GM18508 (cell line): ENCODE measurements at regions not wholly inside any gene's neighbourhood (a gene's known extent, or its start where the extent isn't known, plus 50 kb on each side); places are given as distances from the start of the nearest gene placed in this dataset.
"Not testable (repeated sequence)": the region's sequence is repeated elsewhere in the genome, so short reads cannot be mapped to it uniquely, and the experiment has no call there.

ENCODE experiments used
- ATAC-seq: cut with Tn5 transposase; IDR thresholded peaks from one replicate; pipeline ENCODE4 v1.9.1; 2021; ENCODE audit warnings: moderate number of reproducible peaks; ENCODE audit not compliant: insufficient read depth, unreplicated experiment

DNA sequence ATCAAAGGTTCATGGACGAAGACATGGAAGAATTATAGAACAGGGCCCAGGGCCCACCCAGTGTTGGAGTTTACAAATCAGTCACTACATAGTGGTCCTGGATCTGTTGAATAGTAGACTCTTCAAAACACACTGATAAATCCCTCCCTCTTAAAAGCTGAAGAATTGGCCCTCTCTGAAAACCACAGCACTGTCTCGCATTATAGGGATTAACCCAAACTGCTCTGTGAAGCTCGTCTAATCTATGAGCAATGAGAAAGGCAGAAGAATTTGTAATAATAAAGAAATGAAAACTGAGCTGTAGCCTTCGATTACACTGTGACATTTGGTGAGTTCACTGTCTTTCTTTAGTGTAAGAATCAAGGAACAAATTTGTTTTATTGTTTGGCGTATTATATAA, 92.5 kb upstream of the ZFP42 start:
- ATAC-seq, result no peak

DNA sequence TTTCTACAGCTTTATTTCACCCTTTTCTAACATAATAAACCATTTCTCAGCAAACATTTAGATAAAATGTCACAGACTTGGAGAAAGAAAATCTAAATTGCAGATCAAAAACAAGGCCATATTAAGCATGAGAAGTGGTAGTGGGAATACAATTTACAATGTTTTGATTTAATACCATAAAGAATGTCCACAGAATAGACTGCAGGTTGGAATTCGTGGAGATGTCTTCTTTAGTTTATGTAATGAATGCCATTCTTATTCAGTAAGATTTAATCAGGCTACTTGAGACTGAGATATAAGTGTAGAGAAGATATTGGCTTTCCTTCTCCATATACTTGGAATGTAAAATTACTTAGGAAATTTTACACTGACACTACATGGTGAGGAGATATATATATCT, 91.9 kb upstream of the ZFP42 start:
- no peak for ATAC-seq

DNA sequence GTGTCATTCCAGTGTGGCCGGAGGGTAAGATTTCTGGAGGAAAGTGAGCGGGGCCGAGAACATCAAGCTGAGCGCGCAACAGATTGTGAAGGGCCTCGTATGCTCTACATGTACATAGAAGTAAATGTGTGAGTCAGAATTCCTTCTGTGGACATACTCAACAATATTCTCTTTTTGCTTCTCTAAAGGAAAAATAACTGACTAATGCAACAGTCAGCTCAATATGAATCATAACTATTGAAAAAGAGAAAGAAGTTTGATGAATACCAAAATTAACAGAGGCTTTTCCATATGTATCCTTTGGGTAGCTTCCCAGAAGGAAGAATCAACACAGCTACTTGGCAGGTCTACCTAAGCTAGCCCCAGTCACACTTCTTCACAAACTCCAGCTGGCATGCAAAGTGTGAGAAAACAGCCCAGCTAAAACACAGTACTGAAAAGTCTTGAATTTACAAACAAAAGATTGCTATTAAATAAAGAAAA, 87.5 kb upstream of the ZFP42 start:
- no peak for ATAC-seq

DNA sequence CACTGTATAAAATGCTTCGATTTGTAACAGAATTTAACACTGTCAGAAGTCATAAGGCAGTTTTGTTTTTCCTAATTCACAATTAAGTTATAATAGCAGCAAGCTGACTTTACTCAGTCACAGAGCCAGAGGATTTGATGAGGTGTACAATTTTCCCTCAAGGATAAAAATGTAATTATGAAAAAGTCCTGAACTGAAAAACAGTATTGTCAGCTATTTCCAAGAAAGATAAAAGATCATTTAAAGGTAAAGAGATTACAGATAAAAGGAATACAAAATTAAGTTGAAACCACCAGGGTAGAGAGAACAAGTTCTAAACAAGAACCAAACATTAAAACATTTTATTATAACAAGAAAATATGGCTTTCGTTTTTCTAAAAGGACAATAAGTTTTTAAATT, 86.8 kb upstream of the ZFP42 start:
- ATAC-seq, result no peak

DNA sequence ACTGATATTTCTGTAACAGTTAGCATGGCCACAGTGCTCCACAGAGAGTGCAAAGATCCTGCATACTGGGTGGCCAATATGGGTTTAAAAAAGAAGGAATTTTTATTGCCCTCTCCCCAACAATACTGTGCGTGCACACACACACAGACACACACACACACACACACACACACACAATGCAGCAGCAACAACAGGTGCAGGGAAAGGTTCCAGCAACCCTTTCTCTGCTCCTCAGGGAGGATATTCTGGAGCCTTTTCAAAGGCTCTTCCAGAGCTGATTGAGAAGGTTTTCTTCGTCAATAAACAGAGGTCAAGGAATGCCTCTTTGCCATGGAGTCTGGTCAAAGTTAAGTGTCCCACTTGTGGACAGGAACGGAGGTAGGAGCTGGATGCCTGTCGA, 84.8 kb upstream of the ZFP42 start:
- ATAC-seq, result no peak

DNA sequence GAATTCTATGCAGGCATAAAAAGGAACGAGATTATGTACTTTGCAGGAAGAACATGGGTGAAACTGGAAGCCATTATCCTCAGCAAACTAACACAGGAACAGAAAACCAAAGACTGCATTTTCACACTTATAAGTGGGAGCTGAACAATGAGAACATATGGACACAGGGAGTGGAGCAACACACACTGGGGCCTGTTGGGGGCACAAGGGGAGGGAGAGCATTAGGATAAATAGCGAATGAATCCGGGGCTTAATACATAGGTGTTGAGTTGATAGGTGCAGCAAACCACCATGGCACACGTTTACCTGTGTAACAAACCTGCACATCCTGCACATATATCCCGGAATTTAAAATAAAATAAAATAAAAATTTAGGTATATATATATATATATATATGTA, 80.2 kb upstream of the ZFP42 start:
- ATAC-seq, result not testable (repeated sequence)

DNA sequence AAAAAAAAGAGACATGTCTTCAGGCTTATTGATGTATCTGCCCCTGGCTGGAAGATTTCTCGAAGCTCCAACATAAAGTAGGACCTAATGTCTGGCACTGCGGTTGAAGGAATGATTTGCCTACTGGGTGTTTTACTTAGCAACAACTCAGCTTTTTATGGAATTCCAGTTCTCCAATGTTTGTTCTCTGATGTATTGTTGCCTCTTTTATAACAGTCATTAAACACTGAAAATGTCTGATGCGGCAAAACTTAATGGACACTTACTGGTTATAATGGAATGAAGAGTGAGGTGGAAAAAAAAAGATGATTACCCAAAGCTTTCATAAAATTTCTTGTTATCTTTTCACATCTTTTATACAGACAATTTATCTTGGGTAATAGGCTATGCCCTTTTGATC, 75.6 kb upstream of the ZFP42 start:
- ATAC-seq, result no peak

DNA sequence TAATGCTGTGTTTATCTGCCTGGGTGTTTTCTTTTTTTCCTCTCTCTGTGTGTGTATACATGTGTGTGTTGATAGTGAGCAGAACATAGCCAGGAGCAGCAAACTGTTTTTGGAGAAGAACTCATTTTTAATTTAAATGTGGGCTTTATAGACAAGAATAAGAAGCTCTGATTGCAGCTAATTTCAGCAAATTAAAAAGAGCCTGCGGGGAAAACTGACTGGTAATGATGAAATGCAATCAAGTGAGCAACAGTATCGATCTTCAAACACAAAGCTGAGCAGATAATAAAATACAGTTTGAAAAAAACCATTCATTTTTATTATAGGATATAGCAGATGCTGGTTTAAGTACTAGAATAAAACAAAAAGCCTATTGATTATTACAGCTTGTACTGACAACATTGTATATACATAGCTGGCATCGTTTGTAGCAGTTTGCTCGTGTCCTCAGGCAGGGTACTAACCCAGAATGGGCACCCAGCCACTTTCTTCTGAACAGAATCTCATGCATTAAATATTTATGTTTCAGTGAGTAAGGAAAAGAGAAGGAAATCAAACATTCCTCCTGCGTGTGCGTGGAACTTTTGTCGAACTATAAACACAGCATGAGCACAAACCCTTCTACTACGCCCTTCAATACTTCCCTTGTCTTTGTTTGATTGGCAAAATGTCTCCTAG, 73.5 kb upstream of the ZFP42 start:
- no peak for ATAC-seq

DNA sequence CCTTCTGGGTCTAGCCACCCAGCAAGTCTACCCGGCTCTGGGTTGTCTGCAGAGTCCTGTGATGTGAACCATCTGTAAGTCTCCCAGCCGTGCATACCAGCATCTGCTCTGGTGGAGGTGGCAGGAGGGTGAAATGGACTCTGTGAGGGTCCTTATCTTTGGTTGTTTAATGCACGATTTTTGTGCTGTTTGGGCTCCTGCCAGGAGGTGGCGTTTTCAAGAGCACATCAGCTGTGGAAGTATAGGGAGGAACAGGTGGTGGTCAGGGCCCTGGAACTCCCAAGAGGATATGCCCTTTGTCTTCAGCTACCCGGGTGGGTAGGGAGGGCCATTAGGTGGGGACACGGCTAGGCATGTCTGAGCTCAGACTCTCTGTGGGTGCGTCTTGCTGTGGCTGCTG, 66.5 kb upstream of the ZFP42 start:
- no peak for ATAC-seq

DNA sequence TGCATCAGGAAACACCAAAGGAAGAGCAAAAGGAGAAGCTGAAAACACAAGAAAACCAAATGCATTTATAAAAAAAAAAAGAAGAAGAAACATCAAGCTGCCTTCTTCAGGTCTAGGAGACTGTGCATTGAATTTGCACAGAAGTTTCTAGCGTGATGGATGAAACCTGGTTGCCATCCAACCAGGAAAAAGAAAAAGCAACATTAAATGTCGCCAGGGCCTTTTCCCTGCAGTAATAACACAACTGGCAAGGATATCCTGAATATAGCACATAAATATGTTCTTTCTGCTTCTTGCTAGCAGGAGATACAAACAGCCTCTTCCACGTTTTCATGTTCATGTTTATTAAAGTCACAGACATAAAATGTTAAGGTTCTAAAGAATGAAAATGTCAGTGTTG, 60.8 kb upstream of the ZFP42 start:
- no peak for ATAC-seq

DNA sequence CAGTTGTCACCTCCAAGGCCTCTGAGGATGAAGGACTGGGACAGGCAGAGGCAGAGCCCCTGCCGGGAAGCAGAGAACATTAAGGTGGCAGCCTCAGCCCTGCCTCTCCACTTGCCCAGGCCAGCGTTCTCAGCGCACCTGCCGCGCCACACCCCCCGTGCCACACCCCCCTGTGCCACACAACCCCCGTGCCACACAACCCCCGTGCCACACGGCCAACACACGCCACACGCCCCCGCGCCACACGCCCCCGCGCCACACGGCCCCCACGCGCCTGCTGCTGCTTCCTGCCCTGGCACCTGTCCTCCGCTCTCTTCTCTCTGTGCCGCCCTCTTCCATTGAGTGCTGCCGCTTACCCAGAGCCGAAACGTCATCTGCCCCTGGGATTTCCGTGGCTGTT, 58.0 kb upstream of the ZFP42 start:
- ATAC-seq, result no peak

DNA sequence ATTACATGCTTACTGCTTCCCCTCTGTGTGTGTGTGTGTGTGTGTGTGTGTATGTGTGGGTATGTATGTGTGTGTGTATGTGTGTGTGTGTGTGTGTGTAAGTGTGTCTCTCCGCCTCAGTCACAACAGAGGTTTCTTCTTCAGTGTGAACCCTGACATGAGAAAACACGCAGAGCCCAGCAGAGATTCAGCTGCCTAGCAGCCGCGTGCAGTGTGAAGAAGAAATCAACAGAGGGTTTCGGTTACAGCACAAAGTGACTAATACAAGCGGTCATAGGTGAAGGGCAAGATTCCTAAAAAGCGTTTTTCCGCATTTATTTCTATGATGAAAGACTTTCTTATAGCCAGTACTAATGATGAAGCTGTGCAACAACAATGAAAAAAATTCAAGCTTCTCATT, 55.3 kb upstream of the ZFP42 start:
- ATAC-seq, result no peak

DNA sequence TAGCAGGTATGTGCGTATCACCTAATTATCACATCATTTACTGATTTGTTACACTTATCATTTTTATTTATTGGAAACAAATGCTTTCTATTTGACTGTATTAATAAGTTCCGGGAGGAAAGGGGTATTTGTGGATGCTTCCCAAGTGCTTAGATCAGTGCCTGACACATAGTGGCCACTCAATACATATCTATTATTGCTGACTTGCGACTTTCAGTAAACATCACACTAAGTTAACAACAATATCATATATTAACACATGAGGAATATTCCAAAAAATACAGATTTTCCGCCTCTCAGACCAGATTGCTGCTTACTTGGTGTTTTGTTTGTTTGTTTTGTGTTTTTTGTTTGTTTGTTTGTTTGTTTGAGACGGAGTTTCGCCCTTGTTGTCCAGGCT, 52.6 kb upstream of the ZFP42 start:
- ATAC-seq, result no peak

DNA sequence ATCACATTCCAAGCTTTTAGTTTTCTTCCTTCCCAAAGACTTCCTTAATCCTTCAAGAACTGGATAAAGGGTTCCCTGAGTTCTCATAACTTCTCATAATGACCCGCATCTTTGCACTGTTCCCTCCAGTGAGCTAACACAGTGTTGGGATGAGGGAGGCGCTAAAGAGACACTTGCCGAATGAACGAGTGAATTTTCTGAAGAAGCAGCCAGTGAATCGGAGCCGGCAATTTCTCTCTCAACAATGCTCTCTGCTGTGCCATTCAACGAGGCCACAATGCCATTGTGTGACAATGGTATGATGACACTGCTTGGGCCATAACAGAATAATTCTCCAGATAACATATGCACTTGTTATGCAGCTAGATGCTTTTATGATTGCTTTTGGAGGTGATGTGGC, 51.4 kb upstream of the ZFP42 start:
- no peak for ATAC-seq
